ENCODE measurements at regions not wholly inside any gene's neighbourhood (a gene's known extent, or its start where the extent isn't known, plus 50 kb on each side); places are given as distances from the start of the nearest gene placed in this dataset.

- TF ChIP-seq, protein P1, sequence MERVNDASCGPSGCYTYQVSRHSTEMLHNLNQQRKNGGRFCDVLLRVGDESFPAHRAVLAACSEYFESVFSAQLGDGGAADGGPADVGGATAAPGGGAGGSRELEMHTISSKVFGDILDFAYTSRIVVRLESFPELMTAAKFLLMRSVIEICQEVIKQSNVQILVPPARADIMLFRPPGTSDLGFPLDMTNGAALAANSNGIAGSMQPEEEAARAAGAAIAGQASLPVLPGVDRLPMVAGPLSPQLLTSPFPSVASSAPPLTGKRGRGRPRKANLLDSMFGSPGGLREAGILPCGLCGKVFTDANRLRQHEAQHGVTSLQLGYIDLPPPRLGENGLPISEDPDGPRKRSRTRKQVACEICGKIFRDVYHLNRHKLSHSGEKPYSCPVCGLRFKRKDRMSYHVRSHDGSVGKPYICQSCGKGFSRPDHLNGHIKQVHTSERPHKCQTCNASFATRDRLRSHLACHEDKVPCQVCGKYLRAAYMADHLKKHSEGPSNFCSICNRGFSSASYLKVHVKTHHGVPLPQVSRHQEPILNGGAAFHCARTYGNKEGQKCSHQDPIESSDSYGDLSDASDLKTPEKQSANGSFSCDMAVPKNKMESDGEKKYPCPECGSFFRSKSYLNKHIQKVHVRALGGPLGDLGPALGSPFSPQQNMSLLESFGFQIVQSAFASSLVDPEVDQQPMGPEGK (CRISPR knock-in tag; IDR thresholded peaks at IDR 0.05; ENCODE audit: borderline replicate concordance): no peak
- TF ChIP-seq RARB (CRISPR knock-in tag; IDR thresholded peaks at IDR 0.05): no peak
Measured at GRCh38 chr21:26282058-26282457, 111.5 kb upstream of the APP start.
